ENCODE measurements at regions not wholly inside any gene's neighbourhood (a gene's known extent, or its start where the extent isn't known, plus 50 kb on each side); places are given as distances from the start of the nearest gene placed in this dataset.

- no peak for DNase-seq (ENCODE audit: low spot score)
Measured at GRCh38 chr18:24894880-24895279, 434.4 kb downstream of the HRH4 start.

- no peak for DNase-seq (ENCODE audit: low spot score)
Measured at GRCh38 chr18:24897461-24897860, 437.0 kb downstream of the HRH4 start.

- no peak for DNase-seq (ENCODE audit: low spot score)
Measured at GRCh38 chr18:24910221-24910620, 441.7 kb downstream of the ZNF521 start.

GRCh38 chr18:24913507-24914170, 438.3 kb downstream of the ZNF521 start:
- peak; percentile 76 for DNase-seq (ENCODE audit: low spot score)

GRCh38 chr18:24914171-24914525, 437.8 kb downstream of the ZNF521 start:
- no peak for DNase-seq (ENCODE audit: low spot score)

GRCh38 chr18:24914685-24915084, 437.3 kb downstream of the ZNF521 start:
- DNase-seq (ENCODE audit: low spot score): no peak

GRCh38 chr18:24915547-24915946, 436.4 kb downstream of the ZNF521 start:
- no peak for DNase-seq (ENCODE audit: low spot score)

GRCh38 chr18:24917767-24918166, 434.2 kb downstream of the ZNF521 start:
- no peak for DNase-seq (ENCODE audit: low spot score)

- peak; percentile 70 for DNase-seq (ENCODE audit: low spot score)
Measured at GRCh38 chr18:24918257-24918656, 433.7 kb downstream of the ZNF521 start.

GRCh38 chr18:24919181-24919797, 432.7 kb downstream of the ZNF521 start:
- no peak for DNase-seq (ENCODE audit: low spot score)

- no peak for DNase-seq (ENCODE audit: low spot score)
Measured at GRCh38 chr18:24922491-24922890, 429.5 kb downstream of the ZNF521 start.

GRCh38 chr18:24923138-24923537, 428.8 kb downstream of the ZNF521 start:
- DNase-seq (ENCODE audit: low spot score): no peak

- no peak for DNase-seq (ENCODE audit: low spot score)
Measured at GRCh38 chr18:24924066-24924716, 427.8 kb downstream of the ZNF521 start.

- DNase-seq (ENCODE audit: low spot score): no peak
Measured at GRCh38 chr18:24926649-24927048, 425.3 kb downstream of the ZNF521 start.

- peak; percentile 42 for DNase-seq (ENCODE audit: low spot score)
Measured at GRCh38 chr18:24928301-24928878, 423.6 kb downstream of the ZNF521 start.

GRCh38 chr18:24930478-24930877, 421.5 kb downstream of the ZNF521 start:
- DNase-seq (ENCODE audit: low spot score): no peak

- DNase-seq (ENCODE audit: low spot score): no peak
Measured at GRCh38 chr18:24930971-24931370, 421.0 kb downstream of the ZNF521 start.

GRCh38 chr18:24933345-24933744, 418.6 kb downstream of the ZNF521 start:
- no peak for DNase-seq (ENCODE audit: low spot score)

- DNase-seq (ENCODE audit: low spot score): no peak
Measured at GRCh38 chr18:24934258-24934932, 417.6 kb downstream of the ZNF521 start.

- DNase-seq (ENCODE audit: low spot score): no peak
Measured at GRCh38 chr18:24935008-24935407, 417.0 kb downstream of the ZNF521 start.

GRCh38 chr18:24935896-24936295, 416.1 kb downstream of the ZNF521 start:
- no peak for DNase-seq (ENCODE audit: low spot score)

- no peak for DNase-seq (ENCODE audit: low spot score)
Measured at GRCh38 chr18:24936691-24937090, 415.3 kb downstream of the ZNF521 start.

Data from cerebellar cortex (tissue), 1 donor.